Head of caudate nucleus (tissue), 42 donors: ENCODE measurements at regions not wholly inside any gene's neighbourhood (a gene's known extent, or its start where the extent isn't known, plus 50 kb on each side); places are given as distances from the start of the nearest gene placed in this dataset.

Experiments
- DNase-seq, 42 donors: peaks; one replicate each; pipeline versions ENCODE4 v3.0.0 to v3.0.0-alpha.2; 2020 to 2021; ENCODE audit warnings: mixed read lengths in 7 of 42
- intact Hi-C: fragments of 100-400 bp; cut with DNase I; formaldehyde crosslinking; loops from one replicate; pipeline ENCODE4 v1.15.0; 2022

DNA sequence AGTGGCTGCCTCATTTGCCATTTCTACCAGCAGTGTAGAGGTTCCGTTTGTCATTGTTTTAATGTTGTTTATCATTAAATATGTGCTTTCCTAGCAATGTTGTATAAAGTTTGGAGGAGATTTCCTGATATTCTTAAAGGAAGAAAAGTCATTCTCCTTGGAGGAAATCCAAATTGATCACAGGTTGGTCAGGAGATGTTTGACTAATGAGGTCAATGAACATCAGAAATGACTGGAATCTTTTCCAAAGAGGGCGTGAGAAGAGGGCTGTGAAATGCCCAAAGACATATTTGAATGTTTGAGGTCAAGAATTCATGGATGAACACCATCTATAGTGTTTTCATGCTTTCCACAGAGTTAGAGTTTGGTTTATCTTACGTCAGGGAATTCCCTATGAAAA, 471.3 kb downstream of the MAT2B start:
- intact Hi-C loops = no loop called here
- DNase-seq = no peak

DNA sequence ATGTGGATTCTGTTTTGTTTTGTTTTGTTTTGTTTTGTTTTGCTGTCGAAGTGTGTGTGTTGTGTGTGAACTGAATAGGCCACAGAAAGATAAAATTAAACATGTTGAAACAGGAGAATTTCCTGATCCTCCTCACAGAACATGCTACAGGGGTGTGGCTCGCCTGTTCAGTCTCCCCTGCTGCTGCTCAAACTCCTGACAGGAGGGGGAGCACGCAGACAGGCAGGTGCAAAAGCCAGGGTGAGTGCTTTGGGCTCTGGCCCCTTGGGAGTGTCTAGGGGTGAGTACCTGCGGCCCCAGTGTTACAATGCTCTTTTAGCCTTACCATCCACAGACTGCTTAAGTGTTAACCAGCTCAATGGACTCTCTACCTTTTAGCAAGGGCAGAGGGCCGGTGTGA, 473.5 kb downstream of the MAT2B start:
- DNase-seq = no peak
- intact Hi-C loops = no loop called here

DNA sequence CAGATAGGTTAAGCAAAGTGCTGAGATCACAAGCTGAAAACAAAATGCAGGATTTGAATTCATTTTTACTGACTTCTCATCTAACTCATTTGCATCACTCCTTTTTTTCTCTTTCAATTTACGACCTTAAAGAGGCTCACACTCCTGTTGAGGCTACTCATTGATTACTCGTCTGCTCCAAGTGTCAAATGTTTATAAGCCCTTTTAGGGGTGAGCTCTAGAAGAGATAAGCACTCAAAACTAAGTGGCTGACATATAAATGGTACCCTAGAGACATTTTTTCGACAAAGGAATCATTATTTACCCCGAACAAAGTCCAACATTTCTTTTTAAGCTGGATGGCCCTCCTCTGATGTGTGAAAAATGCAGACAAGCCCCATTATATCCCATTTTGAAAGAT, 483.1 kb downstream of the MAT2B start:
- no peak for DNase-seq
- intact Hi-C loops = no loop called here

DNA sequence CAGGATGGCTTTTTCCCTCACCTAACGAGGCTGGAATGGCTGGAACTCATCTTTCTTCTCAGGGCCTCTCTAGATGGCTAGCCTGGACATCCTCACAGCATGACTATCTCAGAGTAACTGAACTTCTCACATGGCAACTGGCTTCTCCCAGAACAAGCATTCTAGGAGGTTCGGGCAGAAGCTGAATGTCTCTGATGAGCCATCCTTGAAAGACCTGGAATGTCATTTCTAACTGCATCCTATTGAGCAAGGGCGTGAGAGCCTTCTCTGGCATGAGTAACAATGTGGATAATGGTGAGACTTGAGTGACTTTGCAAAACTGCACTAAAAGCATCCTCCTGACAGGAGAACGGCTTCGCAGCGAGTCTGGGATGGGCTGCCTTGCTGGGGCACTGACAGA, 487.7 kb downstream of the MAT2B start:
- no peak for DNase-seq
- intact Hi-C loops = no loop called here

DNA sequence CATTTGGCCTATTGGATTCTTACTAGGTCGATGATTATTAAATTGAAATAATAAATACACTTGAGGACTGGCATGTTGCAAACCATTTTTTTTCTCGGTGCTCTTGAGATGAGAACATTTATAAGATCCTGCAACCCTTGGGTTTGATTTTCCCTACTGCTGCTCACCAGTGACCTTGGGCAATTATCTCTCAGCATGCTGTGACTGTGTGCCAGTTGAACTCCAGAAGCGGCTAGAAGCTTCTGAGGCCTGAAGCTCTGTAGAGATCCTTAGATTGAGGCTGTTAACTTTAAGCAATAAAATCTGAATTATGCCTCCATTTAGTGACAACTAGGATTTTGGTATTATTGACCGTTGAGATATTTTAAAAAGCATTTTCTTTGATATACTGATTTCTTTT, 489.8 kb downstream of the MAT2B start:
- DNase-seq = no peak
- intact Hi-C loops = no loop called here

DNA sequence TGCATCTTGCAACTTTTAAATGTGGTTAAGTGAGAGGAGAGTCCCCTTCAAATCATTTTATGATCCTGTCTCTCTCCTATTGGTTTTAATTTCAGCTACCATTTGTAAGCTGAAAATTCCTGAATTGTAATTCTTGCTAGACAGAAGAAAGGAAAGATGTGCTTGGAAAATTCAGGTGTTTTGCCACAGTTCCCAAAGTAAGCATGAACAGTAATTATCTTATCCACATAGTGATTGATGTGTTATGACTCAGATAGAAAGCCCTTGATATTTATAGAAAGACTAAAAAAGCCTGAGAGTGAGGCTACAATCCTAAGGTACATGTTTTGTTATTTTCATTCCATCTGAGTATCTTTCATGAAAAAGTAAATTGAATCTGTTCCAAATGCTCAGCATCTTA, 492.5 kb downstream of the MAT2B start:
- intact Hi-C loops = no loop called here
- no peak for DNase-seq

DNA sequence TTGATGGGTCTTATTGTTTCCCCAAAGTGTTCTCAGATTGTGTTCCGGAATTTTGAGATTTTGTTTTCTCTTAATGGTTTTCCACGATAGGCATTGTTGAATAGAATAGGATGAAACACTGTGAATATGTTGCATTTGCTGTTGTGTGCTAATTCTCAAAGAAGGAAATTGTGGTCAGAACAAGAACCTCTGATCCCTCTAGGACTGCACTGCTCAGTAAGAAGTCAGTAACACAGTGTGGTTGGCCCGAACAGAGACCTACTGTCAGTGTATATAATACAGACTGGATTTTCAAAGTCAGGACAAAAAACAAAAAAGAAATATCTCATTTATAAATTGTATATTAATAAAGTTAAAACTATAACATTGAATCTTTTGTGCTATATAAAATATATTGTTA, 494.8 kb downstream of the MAT2B start:
- intact Hi-C loops = no loop called here
- no peak for DNase-seq

DNA sequence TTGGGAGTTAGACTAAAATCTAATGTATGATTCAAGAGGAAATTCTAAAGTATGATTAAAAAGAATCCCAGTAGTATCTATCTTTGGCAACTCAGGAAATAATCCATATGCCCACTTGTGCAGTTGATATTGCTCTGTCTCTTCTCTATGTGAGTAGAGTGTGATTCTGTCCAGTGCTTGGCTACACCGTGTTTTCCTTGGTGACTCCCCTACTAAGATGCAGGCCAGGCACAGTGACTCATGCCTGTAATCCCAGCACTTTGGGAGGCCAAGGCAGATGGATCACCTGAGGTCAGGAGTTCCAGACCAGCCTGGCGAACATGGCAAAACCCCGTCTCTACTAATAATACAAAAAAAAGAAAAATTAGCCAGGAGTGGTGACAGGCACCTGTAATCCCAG, 495.4 kb downstream of the MAT2B start:
- intact Hi-C loops = no loop called here
- no peak for DNase-seq

DNA sequence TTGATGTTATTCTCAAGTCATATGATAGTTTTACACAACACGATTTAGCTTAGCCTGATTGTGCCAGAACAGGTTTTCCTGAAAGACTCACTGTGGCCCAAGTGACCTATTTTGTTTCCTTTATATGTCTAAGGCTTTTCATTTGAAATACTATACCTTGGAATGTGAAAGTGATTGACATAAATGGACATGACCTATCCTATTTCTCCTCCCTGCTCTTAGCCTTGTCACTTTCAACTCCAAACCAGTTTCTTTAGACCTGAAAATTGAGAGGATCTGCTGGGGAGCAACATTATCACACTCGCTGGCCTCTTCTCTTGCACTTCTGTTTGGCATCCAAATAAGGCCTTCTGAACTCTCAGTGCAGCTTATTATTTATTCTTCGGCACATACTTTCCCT, 496.8 kb downstream of the MAT2B start:
- DNase-seq = no peak
- intact Hi-C loops = no loop called here

DNA sequence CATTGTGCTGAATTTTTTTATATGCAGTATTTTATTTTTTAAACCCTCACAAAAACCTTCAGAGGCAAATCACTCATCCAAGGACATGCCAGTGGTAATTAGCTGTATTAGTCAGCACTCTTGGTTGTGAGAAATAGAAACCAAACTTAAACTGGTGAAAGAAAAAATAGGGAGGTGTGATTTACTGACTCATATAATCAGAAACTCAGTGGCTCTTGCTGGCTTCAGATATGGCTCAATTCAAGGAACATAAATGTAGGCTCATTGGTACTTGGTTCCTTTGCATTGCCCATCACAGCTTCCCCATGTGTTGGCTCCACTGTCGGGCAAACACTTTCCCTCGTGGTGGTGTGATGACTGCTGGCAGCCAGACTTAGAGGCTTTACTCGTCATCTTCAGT, 497.2 kb downstream of the MAT2B start:
- no peak for DNase-seq
- intact Hi-C loops = no loop called here

DNA sequence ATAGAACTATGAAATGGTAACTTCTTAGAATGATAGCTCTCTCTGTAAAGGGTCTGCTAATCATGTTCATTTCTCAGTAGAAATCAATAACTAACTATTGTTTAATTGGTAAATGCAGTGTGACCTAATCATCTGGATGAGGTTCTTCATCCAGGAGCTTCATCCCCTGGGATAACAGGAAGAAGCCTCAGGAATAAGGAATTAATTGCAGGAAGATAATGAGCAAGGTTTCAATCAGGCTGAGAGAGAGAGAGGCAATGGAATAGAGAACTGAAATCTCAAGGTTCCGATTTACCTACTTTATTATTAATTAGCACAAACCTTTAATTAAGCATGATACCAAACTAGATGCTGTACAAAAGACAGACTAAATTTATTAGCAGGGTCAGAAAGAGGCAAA, 499.7 kb downstream of the MAT2B start:
- no peak for DNase-seq
- intact Hi-C loops = no loop called here

DNA sequence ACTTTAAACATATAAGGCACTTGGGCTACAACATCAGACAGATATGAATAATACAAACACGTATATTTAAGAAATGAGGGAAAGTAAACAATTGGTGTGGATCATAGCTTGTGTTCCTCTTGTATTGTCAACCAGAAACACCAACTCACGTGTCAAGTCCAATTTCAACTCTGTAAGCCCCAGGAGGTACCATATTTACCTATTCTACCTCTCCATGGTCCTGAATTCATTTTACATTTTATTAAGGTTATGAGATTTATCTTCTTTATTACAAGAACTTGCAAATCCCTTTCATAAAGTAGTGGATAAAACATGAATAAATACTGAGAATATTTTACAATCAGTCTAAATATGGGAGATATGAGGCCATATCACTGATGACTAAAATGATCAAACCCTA, 501.6 kb downstream of the MAT2B start:
- no peak for DNase-seq
- intact Hi-C loops = no loop called here

DNA sequence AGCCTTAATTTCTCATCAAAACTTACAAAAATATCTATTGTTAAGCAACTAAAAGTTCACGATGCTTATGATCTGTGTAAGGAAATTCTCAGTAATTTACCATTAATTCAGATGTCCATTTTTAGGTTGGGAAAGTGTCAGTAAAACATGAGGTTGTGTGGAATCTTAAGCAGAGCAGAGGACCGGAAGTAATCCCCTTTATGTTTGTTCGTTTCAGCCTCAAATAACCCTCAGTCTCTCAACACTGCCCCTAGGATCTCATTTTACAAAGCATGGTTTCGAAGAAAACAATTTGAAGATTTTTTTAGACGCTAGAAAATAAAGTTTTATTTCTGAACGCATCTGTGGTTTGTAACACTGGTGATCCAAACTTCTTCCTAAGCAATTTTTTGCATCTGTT, 504.2 kb downstream of the MAT2B start:
- DNase-seq = no peak
- intact Hi-C loops = loop anchor here (10.0 kb wide), 1 partner anchor 495 kb away; no protein-coding TSS in a partner anchor

DNA sequence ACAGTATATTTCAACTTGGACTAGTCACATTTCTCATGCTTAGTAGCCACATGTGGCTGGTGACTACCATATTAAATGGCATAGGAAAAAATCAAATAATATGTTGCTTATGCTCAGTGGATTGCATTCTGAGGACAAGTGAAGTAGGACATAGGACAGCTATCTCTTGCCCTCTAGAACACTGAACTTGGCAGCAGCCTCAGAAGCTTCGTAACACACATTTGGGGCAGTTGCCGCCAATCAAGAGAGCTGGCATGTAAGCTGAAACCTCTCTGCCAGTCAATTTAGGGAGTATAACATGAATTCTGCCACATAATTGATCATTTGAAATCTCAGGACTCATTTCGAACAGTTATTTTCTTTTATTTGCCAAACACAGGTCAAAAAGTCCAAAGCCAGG, 505.5 kb downstream of the MAT2B start:
- intact Hi-C loops = loop anchor here (10.0 kb wide), 1 partner anchor 494 kb away; no protein-coding TSS in a partner anchor

DNA sequence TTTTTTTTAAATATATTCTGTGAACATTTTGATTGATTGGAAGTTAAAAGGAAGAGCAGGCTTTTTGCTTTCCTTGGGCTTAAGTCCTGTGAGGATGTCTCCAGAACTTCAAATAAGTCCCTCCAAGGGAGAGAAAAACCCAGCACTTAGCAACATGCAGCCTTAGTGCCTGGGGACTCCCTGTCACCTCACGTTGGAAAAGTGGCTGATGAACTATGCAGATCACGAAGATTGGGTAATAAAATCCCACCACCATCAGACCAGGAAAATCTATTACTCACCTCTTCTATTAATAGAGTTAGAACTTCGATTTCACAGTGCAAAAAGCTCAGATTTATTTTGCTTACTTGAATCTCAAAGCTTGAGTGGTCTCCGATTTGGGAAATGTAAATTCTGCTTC, 507.0 kb downstream of the MAT2B start:
- intact Hi-C loops = loop anchor here (10.0 kb wide), 1 partner anchor 492 kb away; no protein-coding TSS in a partner anchor
- no peak for DNase-seq

More for the DNA sequence above, 505.5 kb downstream of the MAT2B start:
- no peak for DNase-seq

DNA sequence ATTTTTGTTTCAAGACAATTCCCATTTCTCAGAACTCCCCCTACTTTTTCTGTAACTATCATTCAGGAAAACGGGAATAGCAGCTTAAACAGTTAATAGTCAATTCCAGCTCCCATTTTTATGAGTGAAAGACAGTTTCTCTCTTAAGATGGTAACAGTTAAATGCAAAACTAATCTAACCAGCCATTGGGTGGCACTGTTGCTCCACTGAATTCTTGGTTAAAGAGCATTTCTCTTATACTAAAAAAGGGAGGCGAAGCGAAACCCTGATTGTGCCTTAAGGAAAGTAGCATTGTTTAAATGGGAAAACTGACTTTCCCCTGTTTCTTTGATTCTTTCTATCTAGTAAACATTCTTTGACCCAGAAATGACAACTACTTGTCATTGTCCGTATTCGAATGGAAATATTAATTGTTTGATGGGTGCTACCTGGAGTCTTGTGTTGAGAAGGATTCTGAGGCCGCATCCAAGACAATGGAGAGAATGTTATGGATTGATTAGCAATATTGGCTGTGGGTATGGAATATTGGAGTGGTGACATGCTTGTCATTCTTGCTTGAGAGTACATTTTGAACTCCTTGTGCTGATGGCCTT, 507.8 kb downstream of the MAT2B start:
- intact Hi-C loops = loop anchor here (10.0 kb wide), 1 partner anchor 492 kb away; no protein-coding TSS in a partner anchor
- peak in 35 of 42 donors; percentile 8 to 86 (median 57) for DNase-seq

DNA sequence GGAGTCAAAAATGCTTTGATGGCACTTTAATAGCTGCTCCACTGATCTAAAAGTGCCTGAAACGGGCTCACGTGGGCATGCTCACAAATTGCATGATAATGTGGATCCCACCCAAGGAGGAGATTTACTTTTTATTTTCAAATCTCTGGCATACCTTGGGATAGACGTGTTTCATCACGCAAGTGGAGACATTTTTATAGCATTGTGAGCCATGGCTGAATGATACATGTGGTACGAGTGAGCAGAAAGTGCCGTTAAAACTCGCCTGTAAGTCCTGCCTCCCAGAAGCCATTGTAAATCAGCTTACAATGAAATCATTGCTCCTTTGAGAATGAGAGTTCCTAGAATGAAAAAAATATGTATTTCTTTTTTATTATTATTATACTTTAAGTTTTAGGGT, 514.7 kb downstream of the MAT2B start:
- intact Hi-C loops = no loop called here
- DNase-seq = no peak

DNA sequence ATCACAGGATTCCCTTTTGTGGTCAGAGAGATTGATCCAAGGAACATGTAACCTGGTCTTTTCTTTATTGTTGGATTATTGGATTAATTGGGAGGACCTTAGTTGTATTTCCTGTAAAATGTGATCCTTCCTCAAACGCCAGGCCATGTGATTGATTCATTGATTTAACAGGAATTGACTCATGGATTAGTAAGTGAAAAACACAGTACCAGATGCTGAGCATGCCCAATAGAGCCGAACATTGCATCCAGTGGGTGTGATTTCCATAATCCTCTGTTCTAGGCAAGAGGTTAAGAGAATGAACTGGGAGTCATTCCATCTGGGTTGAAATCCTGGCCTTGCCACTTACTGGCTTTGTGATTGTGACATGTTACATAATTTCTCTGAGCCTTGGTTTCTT, 522.3 kb downstream of the MAT2B start:
- intact Hi-C loops = no loop called here
- DNase-seq = peak in 1 of 42 donors; percentile 38

DNA sequence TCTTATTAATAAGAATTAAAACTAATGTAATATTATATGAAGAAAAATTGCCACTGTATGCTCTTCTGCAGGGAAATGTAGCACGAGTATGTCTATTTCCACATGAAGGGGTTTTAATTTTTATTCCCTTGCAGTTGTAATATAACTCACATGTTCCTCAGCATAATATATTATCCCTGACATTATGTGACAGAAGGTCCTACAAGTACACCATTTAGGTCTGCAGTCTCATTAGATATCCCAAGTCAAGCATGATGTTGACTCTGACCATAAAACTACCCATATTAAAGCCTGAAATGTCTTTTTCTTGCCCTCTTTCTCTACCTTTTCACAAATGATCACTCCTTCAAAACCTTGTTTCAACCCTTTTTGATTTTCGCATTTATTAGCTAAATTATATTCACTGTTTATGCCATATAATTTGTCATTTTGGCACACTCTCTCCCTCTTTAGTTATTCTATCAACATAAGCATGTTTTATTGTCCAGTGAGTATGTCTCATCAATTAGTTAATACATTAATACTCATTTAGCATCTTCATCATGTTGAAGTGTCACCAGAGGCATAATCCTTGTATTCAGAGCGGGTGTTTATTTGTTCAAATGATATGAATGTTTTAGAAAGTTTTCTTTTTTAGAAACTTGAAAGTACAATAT, 532.8 kb downstream of the MAT2B start:
- no peak for DNase-seq
- intact Hi-C loops = no loop called here

DNA sequence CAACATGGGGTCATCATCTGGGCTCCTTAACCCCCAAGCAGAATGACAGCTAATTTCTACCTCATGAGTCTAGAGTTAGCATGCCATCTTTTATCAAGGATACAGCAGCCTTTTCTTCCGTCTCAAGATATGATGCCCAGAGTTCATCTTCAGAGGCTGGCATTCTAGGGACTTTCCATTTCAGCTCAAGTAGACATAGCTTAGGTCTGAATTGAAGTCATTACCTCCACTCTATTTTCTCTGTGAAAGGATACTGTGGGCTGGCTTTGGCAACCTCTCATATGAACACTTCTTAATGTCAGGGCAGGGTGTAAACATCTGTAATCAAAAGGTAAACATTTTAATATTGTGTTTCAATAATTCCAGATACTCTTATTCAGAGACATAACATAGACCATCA, 535.7 kb downstream of the MAT2B start:
- DNase-seq = no peak
- intact Hi-C loops = no loop called here

DNA sequence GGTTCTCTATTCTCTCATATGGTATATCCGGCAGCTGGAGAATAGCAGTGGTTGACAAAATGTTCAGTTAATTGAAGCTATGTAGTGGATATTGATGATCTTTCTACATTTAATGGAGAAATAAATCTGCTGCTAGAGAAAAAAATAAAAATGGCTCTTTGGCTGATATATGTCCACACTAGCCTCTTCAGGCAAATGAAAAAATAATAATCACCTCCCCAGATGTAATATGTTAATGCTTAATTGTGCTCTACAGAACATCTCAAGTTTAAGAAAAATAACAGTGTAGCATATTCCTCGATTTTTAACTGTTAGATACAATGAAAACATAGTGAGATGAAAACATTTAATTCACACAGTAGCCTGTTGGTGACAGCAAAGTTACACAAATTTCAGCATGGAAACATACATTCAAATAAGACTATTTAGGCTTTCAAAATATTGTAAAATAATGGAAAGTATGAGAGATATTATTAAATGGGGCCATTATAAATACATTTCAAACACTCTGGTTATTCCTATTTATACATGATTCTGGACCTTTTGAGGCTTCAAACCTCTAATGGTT, 543.0 kb downstream of the MAT2B start:
- no peak for DNase-seq
- intact Hi-C loops = no loop called here
